ENCODE measurements at regions not wholly inside any gene's neighbourhood (a gene's known extent, or its start where the extent isn't known, plus 50 kb on each side); places are given as distances from the start of the nearest gene placed in this dataset.

DNA sequence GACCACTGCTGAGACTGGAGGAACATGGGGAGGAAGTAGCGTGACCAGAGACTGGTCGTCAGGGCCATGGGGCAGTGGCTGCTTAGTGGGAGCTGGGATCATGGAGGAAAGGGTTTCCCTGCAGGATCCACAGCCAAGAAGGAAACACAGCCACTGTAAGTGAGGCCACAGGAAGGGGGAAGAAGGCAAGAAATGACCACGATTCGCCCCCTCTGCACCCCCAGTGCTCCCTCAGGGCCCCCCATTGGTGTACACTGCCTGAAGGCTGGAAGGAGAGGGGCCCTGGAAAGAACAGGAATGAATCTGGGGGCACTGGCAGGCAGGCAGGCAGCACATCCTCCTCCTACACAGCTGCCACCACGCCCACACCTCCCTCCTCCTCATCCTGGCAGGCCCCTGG is 62.5 kb upstream of the RMDN2 start:
- Mint-ChIP-seq H3K4me1 (peaks cover 23% of the 10 kb centered on the region), H3K36me3 (ENCODE audit: low read depth) (no peaks in the 10 kb centered on the region), H3K27me3 (ENCODE audit: insufficient read depth) (peaks cover 22% of the 10 kb centered on the region), H3K4me3 (no peak overlapping the region), H3K9me3 (peaks cover 16% of the 10 kb centered on the region), H3K27ac (no peak overlapping the region)
- no peaks in the 10 kb centered on the region for H3K36me3 ChIP-seq (ENCODE audit: control insufficient read depth, insufficient read depth, low read length)
- H3K9ac ChIP-seq (ENCODE audit: extremely low read depth, low read length, poor library complexity, severe bottlenecking): no peak overlapping the region
- no peaks in the 10 kb centered on the region for H3K27me3 ChIP-seq (ENCODE audit: control insufficient read depth, insufficient read depth, low read length, poor library complexity, severe bottlenecking)
- 94 to 100% methylated on average over 1 to 5 of the region's 5 CpGs for WGBS, 2 experiments (ENCODE audit: insufficient coverage in 1 of 2, insufficient read length in 1 of 2)
- no peak overlapping the region for H3K4me3 ChIP-seq (ENCODE audit: low read length)
- peaks cover 6% of the 10 kb centered on the region for H3K9me3 ChIP-seq (ENCODE audit: control insufficient read depth, low read length)
- DNase-seq: no peak
- TF ChIP-seq, protein P1, sequence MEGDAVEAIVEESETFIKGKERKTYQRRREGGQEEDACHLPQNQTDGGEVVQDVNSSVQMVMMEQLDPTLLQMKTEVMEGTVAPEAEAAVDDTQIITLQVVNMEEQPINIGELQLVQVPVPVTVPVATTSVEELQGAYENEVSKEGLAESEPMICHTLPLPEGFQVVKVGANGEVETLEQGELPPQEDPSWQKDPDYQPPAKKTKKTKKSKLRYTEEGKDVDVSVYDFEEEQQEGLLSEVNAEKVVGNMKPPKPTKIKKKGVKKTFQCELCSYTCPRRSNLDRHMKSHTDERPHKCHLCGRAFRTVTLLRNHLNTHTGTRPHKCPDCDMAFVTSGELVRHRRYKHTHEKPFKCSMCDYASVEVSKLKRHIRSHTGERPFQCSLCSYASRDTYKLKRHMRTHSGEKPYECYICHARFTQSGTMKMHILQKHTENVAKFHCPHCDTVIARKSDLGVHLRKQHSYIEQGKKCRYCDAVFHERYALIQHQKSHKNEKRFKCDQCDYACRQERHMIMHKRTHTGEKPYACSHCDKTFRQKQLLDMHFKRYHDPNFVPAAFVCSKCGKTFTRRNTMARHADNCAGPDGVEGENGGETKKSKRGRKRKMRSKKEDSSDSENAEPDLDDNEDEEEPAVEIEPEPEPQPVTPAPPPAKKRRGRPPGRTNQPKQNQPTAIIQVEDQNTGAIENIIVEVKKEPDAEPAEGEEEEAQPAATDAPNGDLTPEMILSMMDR (conservative IDR thresholded peaks at IDR 0.05): no peak
- peaks cover 20% of the 10 kb centered on the region for H3K4me1 ChIP-seq (ENCODE audit: control insufficient read depth, insufficient read depth, low read length)
- H3K27ac ChIP-seq (ENCODE audit: low read depth, low read length): no peak overlapping the region

DNA sequence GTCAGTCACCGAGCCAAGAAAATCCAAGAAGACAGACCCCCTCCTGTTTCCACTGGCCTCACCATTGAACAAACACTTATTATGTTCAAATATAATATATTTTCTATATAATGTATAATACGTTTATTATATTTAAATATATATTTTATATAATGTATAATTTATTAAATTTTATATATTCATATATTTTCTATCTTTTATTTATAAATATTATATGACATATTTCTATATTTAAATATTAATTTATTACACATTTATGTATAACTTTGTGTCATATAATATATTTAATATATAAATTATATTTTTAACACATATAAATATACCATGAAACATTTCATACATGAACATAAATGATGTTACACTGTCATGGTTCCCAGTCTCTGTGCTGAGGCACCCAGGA is 60.9 kb upstream of the RMDN2 start:
- no peak overlapping the region for H3K27ac Mint-ChIP-seq
- DNase-seq: no peak
- Histone ChIP-seq H3K27me3 (ENCODE audit: control insufficient read depth, insufficient read depth, low read length, poor library complexity, severe bottlenecking) (no peaks in the 10 kb centered on the region), H3K4me1 (ENCODE audit: control insufficient read depth, insufficient read depth, low read length) (peaks cover 20% of the 10 kb centered on the region), H3K27ac (ENCODE audit: low read depth, low read length) (no peak overlapping the region), H3K9ac (ENCODE audit: extremely low read depth, low read length, poor library complexity, severe bottlenecking) (no peak overlapping the region), H3K9me3 (ENCODE audit: control insufficient read depth, low read length) (peaks cover 5% of the 10 kb centered on the region), H3K36me3 (ENCODE audit: control insufficient read depth, insufficient read depth, low read length) (no peaks in the 10 kb centered on the region), H3K4me3 (ENCODE audit: low read length) (no peak overlapping the region)
- H3K27me3 Mint-ChIP-seq (ENCODE audit: insufficient read depth): peaks cover 18% of the 10 kb centered on the region
- peaks cover 36% of the 10 kb centered on the region for H3K4me1 Mint-ChIP-seq
- peaks cover 8% of the 10 kb centered on the region for H3K9me3 Mint-ChIP-seq
- no peaks in the 10 kb centered on the region for H3K36me3 Mint-ChIP-seq (ENCODE audit: low read depth)
- H3K4me3 Mint-ChIP-seq: no peak overlapping the region
- 100% methylated on average over 1 of the region's 2 CpGs; no CpG with 5 or more reads in 1 of the 2 experiments for WGBS, 2 experiments (ENCODE audit: insufficient coverage in 1 of 2, insufficient read length in 1 of 2)
- TF ChIP-seq, protein P1 (conservative IDR thresholded peaks at IDR 0.05): no peak

DNA sequence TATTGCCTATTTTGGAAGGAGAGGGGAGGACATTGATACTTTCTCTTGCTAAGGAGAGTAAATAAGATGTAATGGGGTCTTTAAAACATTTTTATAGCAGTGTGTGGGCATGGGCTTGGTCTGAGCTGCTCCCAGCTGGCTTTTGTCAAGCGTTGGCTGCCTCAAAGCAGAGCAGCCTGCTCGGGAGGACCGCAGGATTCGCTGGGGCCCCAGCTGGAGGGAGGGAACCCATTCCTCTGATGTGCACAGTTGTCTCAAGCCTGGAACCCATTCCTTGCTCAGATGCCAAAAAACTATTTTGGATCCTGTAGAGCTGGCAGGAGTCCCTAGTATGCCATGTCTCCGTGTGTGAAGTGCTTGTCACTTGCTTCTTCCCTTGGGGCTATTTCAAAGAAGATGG is 59.4 kb upstream of the RMDN2 start:
- H3K36me3 Mint-ChIP-seq (ENCODE audit: low read depth): no peaks in the 10 kb centered on the region
- H3K27ac Mint-ChIP-seq: no peak overlapping the region
- Histone ChIP-seq H3K4me1 (ENCODE audit: control insufficient read depth, insufficient read depth, low read length) (peaks cover 20% of the 10 kb centered on the region), H3K27me3 (ENCODE audit: control insufficient read depth, insufficient read depth, low read length, poor library complexity, severe bottlenecking) (no peaks in the 10 kb centered on the region), H3K4me3 (ENCODE audit: low read length) (no peak overlapping the region), H3K9ac (ENCODE audit: extremely low read depth, low read length, poor library complexity, severe bottlenecking) (no peak overlapping the region), H3K9me3 (ENCODE audit: control insufficient read depth, low read length) (no peaks in the 10 kb centered on the region), H3K27ac (ENCODE audit: low read depth, low read length) (no peak overlapping the region), H3K36me3 (ENCODE audit: control insufficient read depth, insufficient read depth, low read length) (no peaks in the 10 kb centered on the region)
- TF ChIP-seq, protein P1 (conservative IDR thresholded peaks at IDR 0.05): no peak
- no peaks in the 10 kb centered on the region for H3K9me3 Mint-ChIP-seq
- H3K4me3 Mint-ChIP-seq: no peak overlapping the region
- peaks cover 38% of the 10 kb centered on the region for H3K4me1 Mint-ChIP-seq
- no peak for DNase-seq
- H3K27me3 Mint-ChIP-seq (ENCODE audit: insufficient read depth): peaks cover 26% of the 10 kb centered on the region
- 83 to 94% methylated on average over 5 of the region's 5 CpGs for WGBS, 2 experiments (ENCODE audit: insufficient coverage in 1 of 2, insufficient read length in 1 of 2)

All from endodermal cell (in vitro differentiated cells).